ENCODE measurements at regions not wholly inside any gene's neighbourhood (a gene's known extent, or its start where the extent isn't known, plus 50 kb on each side); places are given as distances from the start of the nearest gene placed in this dataset.
"Not testable (repeated sequence)": the region's sequence is repeated elsewhere in the genome, so short reads cannot be mapped to it uniquely, and the experiment has no call there.

GRCh38 chr4:122973465-122973864 lies 51.1 kb upstream of the NUDT6 start:
- no peak for DNase-seq (ENCODE audit: low spot score)

DNA sequence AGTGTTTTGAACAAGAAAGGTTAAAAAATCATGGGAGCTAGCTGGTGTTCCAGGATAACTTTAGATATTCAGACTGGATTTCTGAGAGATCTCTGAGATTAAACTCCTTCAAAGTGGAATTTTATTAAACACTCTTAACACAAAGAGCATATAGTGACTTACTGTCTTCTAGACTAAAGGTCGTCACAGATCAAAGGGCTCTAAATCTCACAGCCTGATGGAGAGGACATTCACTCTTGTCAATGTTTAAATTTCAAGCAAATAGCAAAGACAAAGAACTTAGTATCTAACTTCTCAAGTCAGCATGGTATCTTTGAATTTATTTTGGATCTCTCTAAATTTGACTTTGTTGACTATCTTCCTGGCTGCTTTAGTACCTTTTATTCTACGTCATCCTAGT lies 53.7 kb upstream of the NUDT6 start:
- no peak for DNase-seq (ENCODE audit: low spot score)

- DNase-seq (ENCODE audit: low spot score) = no peak
These were observed 54.7 kb upstream of the NUDT6 start for GRCh38 chr4:122977103-122977502.

GRCh38 chr4:122978109-122978508 lies 55.7 kb upstream of the NUDT6 start:
- no peak for DNase-seq (ENCODE audit: low spot score)

DNA sequence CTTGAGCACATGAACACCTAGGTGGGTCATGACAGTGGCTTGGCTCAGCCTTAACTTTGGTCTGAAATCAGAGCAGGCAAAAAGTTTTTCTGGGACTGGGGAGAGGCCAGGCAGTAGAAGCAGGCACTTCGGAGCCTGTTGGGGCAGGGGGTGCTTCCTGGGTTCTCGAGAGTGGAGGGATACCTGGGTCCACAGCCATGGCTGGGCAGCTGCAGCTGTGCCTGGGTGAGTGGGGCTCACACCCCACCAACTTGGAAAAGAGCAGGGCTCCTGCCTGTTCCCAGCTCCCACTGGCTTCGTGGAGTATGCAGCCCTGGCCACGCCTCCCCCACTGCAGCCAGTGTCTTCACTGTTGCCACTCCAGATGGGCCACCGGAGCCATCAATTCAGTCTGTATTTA lies 56.4 kb upstream of the NUDT6 start:
- DNase-seq (ENCODE audit: low spot score) = no peak

DNA sequence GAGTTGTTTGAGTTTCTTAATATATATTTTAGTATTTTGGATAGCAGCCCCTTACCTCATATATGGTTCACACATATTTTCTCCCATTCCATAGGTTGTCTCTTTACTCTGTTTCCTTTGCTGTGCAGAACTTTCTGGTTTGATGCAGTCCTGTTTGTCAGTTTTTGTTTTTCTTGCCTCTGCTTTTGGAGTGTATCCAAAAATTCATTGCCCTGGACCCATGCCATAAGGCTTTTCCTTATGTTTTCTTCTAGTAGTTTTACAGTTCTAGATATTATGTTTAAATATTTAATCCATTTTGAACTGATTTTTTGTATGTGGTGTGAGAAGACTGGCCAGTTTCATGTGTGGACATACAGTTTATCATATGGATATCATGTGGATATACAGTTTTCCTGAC lies 58.5 kb upstream of the NUDT6 start:
- no peak for DNase-seq (ENCODE audit: low spot score)

DNA sequence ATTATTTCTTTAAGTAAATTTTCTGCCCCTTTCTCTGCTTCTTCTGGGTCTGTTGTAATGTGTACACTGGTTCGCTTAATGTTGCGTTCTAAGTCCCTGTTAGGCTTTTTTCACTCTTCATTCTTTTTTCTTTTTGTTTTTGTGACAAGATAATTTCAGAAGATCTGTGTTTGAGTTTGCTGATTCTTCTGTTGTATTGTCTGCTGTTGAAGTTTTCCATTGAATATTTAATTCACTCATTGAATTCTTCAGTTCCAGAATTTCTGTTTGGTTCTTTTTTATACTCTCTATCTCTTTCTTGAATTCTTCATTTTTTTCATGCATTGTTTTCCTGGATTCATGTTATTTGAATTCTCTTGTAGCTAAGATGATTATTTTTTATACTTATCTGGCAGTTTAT lies 66.3 kb upstream of the NUDT6 start:
- no peak for DNase-seq (ENCODE audit: low spot score)

GRCh38 chr4:122990891-122991290 lies 68.5 kb upstream of the NUDT6 start:
- DNase-seq (ENCODE audit: low spot score) = no peak

DNA sequence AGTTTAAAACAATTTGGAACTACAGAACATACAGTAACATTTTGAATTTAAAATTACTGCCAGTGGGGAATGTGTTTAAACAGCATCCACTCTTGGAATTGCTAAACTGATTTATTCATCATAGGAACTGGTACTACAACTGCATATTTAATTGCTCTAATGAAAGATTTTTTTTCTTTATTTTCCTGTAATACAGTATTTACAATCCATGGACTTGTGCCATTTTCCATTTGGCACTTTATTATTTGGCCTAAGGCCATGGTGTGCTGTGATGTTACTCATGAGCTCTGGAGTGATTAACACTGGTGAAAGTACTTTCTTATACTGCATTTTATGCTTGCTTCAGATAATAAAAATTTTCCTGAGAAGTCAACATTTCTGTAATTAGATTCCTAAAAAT lies 69.7 kb upstream of the NUDT6 start:
- no peak for DNase-seq (ENCODE audit: low spot score)

GRCh38 chr4:122992641-122993040 lies 70.2 kb upstream of the NUDT6 start:
- no peak for DNase-seq (ENCODE audit: low spot score)

GRCh38 chr4:122996350-122996749 lies 74.0 kb upstream of the NUDT6 start:
- DNase-seq (ENCODE audit: low spot score) = no peak

- DNase-seq (ENCODE audit: low spot score) = no peak
These were observed 75.2 kb upstream of the NUDT6 start for GRCh38 chr4:122997463-122998101.

DNA sequence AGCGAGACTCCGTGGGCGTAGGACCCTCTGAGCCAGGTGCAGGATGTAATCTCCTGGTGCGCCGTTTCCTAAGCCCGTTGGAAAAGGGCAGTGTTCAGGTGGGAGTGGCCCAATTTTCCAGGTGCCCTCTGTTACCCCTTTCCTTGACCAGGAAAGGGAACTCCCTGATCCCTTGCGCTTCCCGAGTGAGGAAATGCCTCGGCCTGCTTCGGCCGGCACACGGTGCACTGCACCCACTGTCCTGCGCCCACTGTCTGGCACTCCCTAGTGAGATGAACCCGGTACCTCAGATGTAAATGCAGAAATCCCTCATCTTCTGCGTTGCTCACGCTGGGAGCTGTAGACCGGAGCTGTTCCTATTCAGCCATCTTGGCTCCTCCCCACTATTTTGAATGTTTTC lies 81.7 kb upstream of the NUDT6 start:
- DNase-seq (ENCODE audit: low spot score) = not testable (repeated sequence)

- DNase-seq (ENCODE audit: low spot score) = not testable (repeated sequence)
These were observed 82.7 kb upstream of the NUDT6 start for GRCh38 chr4:123005126-123005525.

DNA sequence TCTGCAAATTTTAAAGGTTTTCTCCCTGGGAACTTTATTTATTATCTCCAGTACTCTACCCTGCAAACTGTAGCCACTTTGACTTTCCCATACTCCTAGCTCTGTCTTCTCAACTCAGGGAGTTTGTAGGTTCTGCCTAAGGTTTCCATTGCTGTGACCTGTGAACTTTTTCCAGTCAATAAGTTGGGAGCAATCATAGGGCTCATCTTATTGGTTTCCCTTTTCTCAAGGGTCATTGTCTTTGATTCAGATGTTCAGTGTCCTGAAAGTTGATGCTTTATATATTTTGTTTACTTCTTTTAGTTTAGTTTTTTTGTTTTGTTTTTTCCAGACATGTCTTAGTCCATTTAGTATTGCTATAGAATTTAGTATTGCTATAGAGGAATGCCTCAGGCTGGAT lies 85.3 kb upstream of the NUDT6 start:
- DNase-seq (ENCODE audit: low spot score) = no peak

GRCh38 chr4:123012416-123012815 lies 90.0 kb upstream of the NUDT6 start:
- not testable (repeated sequence) for DNase-seq (ENCODE audit: low spot score)

- DNase-seq (ENCODE audit: low spot score) = no peak
These were observed 91.6 kb upstream of the NUDT6 start for GRCh38 chr4:123014038-123014437.

DNA sequence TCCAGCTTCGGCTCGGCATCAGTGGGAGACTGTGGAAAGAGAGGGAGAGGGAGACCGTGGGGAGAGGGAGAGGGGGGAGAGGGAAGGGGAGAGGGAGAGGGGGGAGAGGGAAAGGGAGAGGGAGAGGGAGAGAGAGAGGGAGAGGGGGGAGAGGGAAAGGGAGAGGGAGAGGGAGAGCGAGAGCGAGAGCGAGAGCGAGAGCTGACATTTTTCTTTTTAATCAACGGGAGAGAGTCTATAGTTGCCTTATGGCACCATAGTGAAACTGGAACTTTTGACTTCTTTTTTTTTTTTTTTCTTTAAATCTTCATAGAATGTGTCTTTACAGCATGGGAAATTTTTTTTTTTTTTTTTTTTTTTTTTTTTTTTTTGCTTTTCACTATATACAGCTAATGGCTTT lies 94.7 kb upstream of the NUDT6 start:
- no peak for DNase-seq (ENCODE audit: low spot score)

GRCh38 chr4:123017636-123018395 lies 95.4 kb upstream of the NUDT6 start:
- no peak for DNase-seq (ENCODE audit: low spot score)

- DNase-seq (ENCODE audit: low spot score) = no peak
These were observed 96.0 kb upstream of the NUDT6 start for GRCh38 chr4:123018396-123018775.

- DNase-seq (ENCODE audit: low spot score) = no peak
These were observed 97.9 kb upstream of the NUDT6 start for GRCh38 chr4:123020285-123020684.

DNA sequence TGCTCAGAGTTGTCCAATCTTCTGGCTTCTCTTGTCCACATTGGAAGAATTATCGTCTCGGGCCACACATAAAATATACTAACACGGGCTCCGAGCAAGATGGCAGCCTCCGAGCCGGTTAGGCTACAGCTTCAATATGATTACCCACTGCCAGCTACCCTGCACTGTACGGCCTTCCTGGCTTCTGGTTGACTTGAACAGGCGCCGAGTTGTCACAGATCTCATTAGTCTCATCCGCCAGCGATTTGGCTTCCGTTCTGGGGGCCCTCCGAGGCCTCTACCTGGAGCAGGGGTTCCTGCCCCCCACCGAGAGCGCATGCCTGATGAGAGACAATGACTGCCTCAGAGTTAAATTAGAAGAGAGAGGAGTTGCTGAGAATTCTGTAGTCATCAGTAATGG lies 101.2 kb upstream of the NUDT6 start:
- no peak for DNase-seq (ENCODE audit: low spot score)

DNA sequence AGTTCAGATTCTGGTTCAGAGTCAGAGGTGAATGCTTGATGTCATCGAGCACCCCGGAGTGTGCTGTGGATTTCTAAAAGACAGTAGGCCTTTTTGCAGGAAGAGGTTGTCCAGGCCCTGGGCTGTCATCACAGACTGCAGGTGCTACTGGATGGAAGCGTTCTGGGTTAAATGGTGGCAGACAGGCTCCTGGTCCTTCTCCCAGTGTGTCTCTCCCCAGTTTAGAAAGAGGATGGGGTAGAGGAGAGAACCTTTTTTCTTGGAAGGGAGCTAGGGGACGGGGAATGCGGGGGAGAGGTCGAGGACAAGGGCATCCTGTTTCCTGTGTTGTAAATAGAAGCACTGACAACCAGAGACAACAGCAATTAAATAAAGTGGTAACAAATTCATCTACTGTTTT lies 102.3 kb upstream of the NUDT6 start:
- no peak for DNase-seq (ENCODE audit: low spot score)

GRCh38 chr4:123025398-123025797 lies 103.0 kb upstream of the NUDT6 start:
- DNase-seq (ENCODE audit: low spot score) = no peak

Measured in iPS-NIHi11 (cell line).